ENCODE measurements at regions not wholly inside any gene's neighbourhood (a gene's known extent, or its start where the extent isn't known, plus 50 kb on each side); places are given as distances from the start of the nearest gene placed in this dataset.
"Not testable (repeated sequence)": the region's sequence is repeated elsewhere in the genome, so short reads cannot be mapped to it uniquely, and the experiment has no call there.

- no peak for DNase-seq
These were observed 124.7 kb upstream of the NANOGP8 start for GRCh38 chr15:35209838-35210237.

GRCh38 chr15:35208353-35208752 is 123.3 kb upstream of the NANOGP8 start:
- DNase-seq: no peak

GRCh38 chr15:35206060-35206675 is 121.1 kb upstream of the NANOGP8 start:
- DNase-seq: no peak

GRCh38 chr15:35198197-35198596 is 113.1 kb upstream of the NANOGP8 start:
- no peak for DNase-seq

GRCh38 chr15:35197754-35198153 is 112.7 kb upstream of the NANOGP8 start:
- DNase-seq: no peak

- no peak for DNase-seq
These were observed 112.2 kb upstream of the NANOGP8 start for GRCh38 chr15:35197306-35197705.

- no peak for DNase-seq
These were observed 111.2 kb upstream of the NANOGP8 start for GRCh38 chr15:35196273-35196672.

GRCh38 chr15:35195649-35196048 is 110.6 kb upstream of the NANOGP8 start:
- DNase-seq: no peak

GRCh38 chr15:35195031-35195430 is 109.9 kb upstream of the NANOGP8 start:
- DNase-seq: no peak

- no peak for DNase-seq
These were observed 109.2 kb upstream of the NANOGP8 start for GRCh38 chr15:35194296-35194695.

GRCh38 chr15:35191783-35192182 is 106.7 kb upstream of the NANOGP8 start:
- DNase-seq: no peak

GRCh38 chr15:35186346-35186745 is 101.3 kb upstream of the NANOGP8 start:
- no peak for DNase-seq

- no peak for DNase-seq
These were observed 99.6 kb upstream of the NANOGP8 start for GRCh38 chr15:35184646-35185045.

GRCh38 chr15:35182841-35183479 is 97.9 kb upstream of the NANOGP8 start:
- DNase-seq: no peak

- DNase-seq: no peak
These were observed 96.4 kb upstream of the NANOGP8 start for GRCh38 chr15:35181538-35181937.

- no peak for DNase-seq
These were observed 94.6 kb upstream of the NANOGP8 start for GRCh38 chr15:35179739-35180138.

GRCh38 chr15:35178186-35178585 is 93.1 kb upstream of the NANOGP8 start:
- not testable (repeated sequence) for DNase-seq

GRCh38 chr15:35174948-35175347 is 89.9 kb upstream of the NANOGP8 start:
- DNase-seq: no peak

- DNase-seq: no peak
These were observed 88.5 kb upstream of the NANOGP8 start for GRCh38 chr15:35173444-35174118.

- no peak for DNase-seq
These were observed 85.1 kb upstream of the NANOGP8 start for GRCh38 chr15:35170207-35170606.

- DNase-seq: no peak
These were observed 83.4 kb upstream of the NANOGP8 start for GRCh38 chr15:35168464-35168863.

- no peak for DNase-seq
These were observed 82.6 kb upstream of the NANOGP8 start for GRCh38 chr15:35167675-35168074.

GRCh38 chr15:35166730-35167359 is 81.8 kb upstream of the NANOGP8 start:
- DNase-seq: no peak

Data from muscle of arm (tissue), 1 donor.